ENCODE measurements at regions not wholly inside any gene's neighbourhood (a gene's known extent, or its start where the extent isn't known, plus 50 kb on each side); places are given as distances from the start of the nearest gene placed in this dataset.

GRCh38 chr2:33726415-33726814 is 127.3 kb upstream of the FAM98A start (continued):
- TF ChIP-seq REST (IDR thresholded peaks at IDR 0.05), result no peak
- TF ChIP-seq MAX (IDR thresholded peaks at IDR 0.05), result no peak
- TF ChIP-seq TAF1 (conservative IDR thresholded peaks at IDR 0.05), result no peak
- no peak for TF ChIP-seq EGR1 (IDR thresholded peaks at IDR 0.05; ENCODE audit: low read depth in 2 of 2)
- TF ChIP-seq NR2F2 (IDR thresholded peaks at IDR 0.05), result no peak
- no peak for TF ChIP-seq YY1 (IDR thresholded peaks at IDR 0.05)
- no peak for TF ChIP-seq HNF4G (IDR thresholded peaks at IDR 0.05)
- no peak for TF ChIP-seq GABPA (IDR thresholded peaks at IDR 0.05 in 1 of 2, conservative IDR thresholded peaks at IDR 0.05 in 1 of 2)

- WGBS, result 54% methylated on average over 3 of the region's 3 CpGs
- Histone ChIP-seq H3K4me1 (ENCODE audit: control insufficient read depth in 4 of 4, insufficient read depth in 4 of 4, low read length in 3 of 4) (no peaks in the 10 kb centered on the region), H3K27ac (ENCODE audit: low read depth in 1 of 2, low read length in 2 of 2) (no peak overlapping the region), H3K9me3 (ENCODE audit: control insufficient read depth in 4 of 4, low read length in 3 of 4) (peaks cover 0 to 8% (median under 1%) of the 10 kb centered on the region in 4 donors), H3K9ac (ENCODE audit: low read depth in 1 of 2, low read length in 2 of 2) (no peak overlapping the region), H3K36me3 (ENCODE audit: control insufficient read depth in 4 of 4, insufficient read depth in 3 of 4, low read depth in 1 of 4, low read length in 3 of 4) (no peaks in the 10 kb centered on the region), H3K4me3 (ENCODE audit: low read depth in 1 of 3, low read length in 3 of 3) (no peak overlapping the region), H3K27me3 (ENCODE audit: control insufficient read depth in 4 of 4, insufficient read depth in 4 of 4, low read length in 3 of 4) (peaks cover 0 to 4% (median 0%) of the 10 kb centered on the region in 4 donors)
- TF ChIP-seq JUND (IDR thresholded peaks at IDR 0.05) (no peak), YY1 (IDR thresholded peaks at IDR 0.05) (no peak), FOXA2 (IDR thresholded peaks at IDR 0.05) (no peak), HNF4G (IDR thresholded peaks at IDR 0.05) (no peak), HNF4A (conservative IDR thresholded peaks at IDR 0.05) (no peak), SP1 (IDR thresholded peaks at IDR 0.05) (no peak), CTCF (IDR thresholded peaks at IDR 0.05; ENCODE audit: low read depth, low read length, missing input control) (no peak), ZBTB33 (IDR thresholded peaks at IDR 0.05) (no peak), TAF1 (conservative IDR thresholded peaks at IDR 0.05) (no peak)
- no peak for DNase-seq (ENCODE audit: low spot score)
These were observed 124.2 kb upstream of the FAM98A start for GRCh38 chr2:33723329-33723728.

- 17% methylated on average over 2 of the region's 2 CpGs for WGBS
- no peaks in the 10 kb centered on the region for H3K4me1 ChIP-seq (ENCODE audit: control insufficient read depth in 4 of 4, insufficient read depth in 4 of 4, low read length in 3 of 4)
- no peak for TF ChIP-seq TAF1 (conservative IDR thresholded peaks at IDR 0.05)
- no peak for TF ChIP-seq RXRA (IDR thresholded peaks at IDR 0.05)
- no peak for TF ChIP-seq FOXA2 (IDR thresholded peaks at IDR 0.05)
- H3K36me3 ChIP-seq (ENCODE audit: control insufficient read depth in 4 of 4, insufficient read depth in 3 of 4, low read depth in 1 of 4, low read length in 3 of 4), result no peaks in the 10 kb centered on the region
- no peak overlapping the region for H3K27ac ChIP-seq (ENCODE audit: low read depth in 1 of 2, low read length in 2 of 2)
- H3K9me3 ChIP-seq (ENCODE audit: control insufficient read depth in 4 of 4, low read length in 3 of 4), result no peaks in the 10 kb centered on the region
- DNase-seq (ENCODE audit: low spot score), result no peak
- H3K27me3 ChIP-seq (ENCODE audit: control insufficient read depth in 4 of 4, insufficient read depth in 4 of 4, low read length in 3 of 4), result peaks cover 0 to 6% (median 0%) of the 10 kb centered on the region in 4 donors
- no peak overlapping the region for H3K9ac ChIP-seq (ENCODE audit: low read depth in 1 of 2, low read length in 2 of 2)
- H3K4me3 ChIP-seq (ENCODE audit: low read depth in 1 of 3, low read length in 3 of 3), result no peak overlapping the region
These were observed 120.0 kb upstream of the FAM98A start for GRCh38 chr2:33719067-33719466.
